Thyroid gland (tissue), 4 donors: ENCODE measurements at regions not wholly inside any gene's neighbourhood (a gene's known extent, or its start where the extent isn't known, plus 50 kb on each side); places are given as distances from the start of the nearest gene placed in this dataset.

Experiments used
- CTCF ChIP-seq, 6 experiments: fragments of 200-600 bp in 3 of 6; fragments of 450-650 bp in 3 of 6; sonication (generic) in 3 of 6; IDR thresholded peaks; one replicate each; pipeline ENCODE4 v1.5.1; 2016 to 2019; ENCODE audit warnings: antibody characterized with exemption in 6 of 6, mild to moderate bottlenecking in 2 of 6, inconsistent platforms in 1 of 6, moderate library complexity in 1 of 6
- POLR2A ChIP-seq, 2 donors: fragments of 450-650 bp; IDR thresholded peaks; one replicate each; pipeline ENCODE4 v1.6.1; 2017; ENCODE audit warnings: antibody characterized with exemption in 2 of 2, mild to moderate bottlenecking in 2 of 2, moderate library complexity in 1 of 2

GRCh38 chr6:166809721-166810120 lies 146.6 kb downstream of the RNASET2 start:
- TF ChIP-seq CTCF (IDR thresholded peaks at IDR 0.05), result no peak
- no peak for TF ChIP-seq POLR2A (IDR thresholded peaks at IDR 0.05)
